ENCODE measurements at regions not wholly inside any gene's neighbourhood (a gene's known extent, or its start where the extent isn't known, plus 50 kb on each side); places are given as distances from the start of the nearest gene placed in this dataset.

DNA sequence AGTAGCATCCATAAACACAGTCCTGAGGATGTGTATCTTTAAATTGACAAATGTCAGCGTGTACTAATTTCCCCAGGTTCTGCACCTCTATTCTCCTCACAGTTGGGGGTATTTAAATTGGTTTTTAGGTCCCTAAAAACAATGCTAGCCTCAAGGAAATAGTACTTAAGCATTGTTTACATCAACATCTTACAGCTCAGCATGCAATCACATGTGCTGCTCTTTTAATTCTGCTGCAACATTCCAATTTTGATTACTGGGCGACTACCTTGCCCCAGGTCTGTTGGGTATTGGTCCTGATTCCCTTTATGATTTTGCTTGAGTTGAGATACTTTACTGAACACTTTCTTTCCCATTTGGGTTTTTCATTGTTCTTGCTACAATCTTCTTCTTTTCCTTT lies 616.6 kb downstream of the CCER1 start:
- Histone ChIP-seq H3K36me3 (ENCODE audit: control insufficient read depth, insufficient read depth, low read length) (no peaks in the 10 kb centered on the region), H4K20me1 (ENCODE audit: control insufficient read depth, extremely low read depth, insufficient read depth, low read length) (no peaks in the 10 kb centered on the region), H3K27ac (ENCODE audit: insufficient read depth, low read length) (no peak overlapping the region), H3K9me3 (ENCODE audit: control insufficient read depth, insufficient read depth, low read depth, low read length) (no peaks in the 10 kb centered on the region), H3K4me1 (ENCODE audit: control insufficient read depth, extremely low read depth, insufficient read depth, low read length) (no peaks in the 10 kb centered on the region), H2AFZ (ENCODE audit: low read length) (no peak overlapping the region), H3K27me3 (ENCODE audit: control insufficient read depth, insufficient read depth, low read length) (no peaks in the 10 kb centered on the region), H3K9ac (ENCODE audit: insufficient read depth, low read length) (no peak overlapping the region), H3K4me2 (ENCODE audit: extremely low read depth, insufficient read depth, low read length) (no peak overlapping the region), H3K4me3 (replicated peaks in 1 of 4; ENCODE audit: control extremely low read depth in 1 of 4, insufficient read depth in 1 of 4, low read depth in 3 of 4, low read length in 4 of 4) (no peak overlapping the region), H3K79me2 (ENCODE audit: control insufficient read depth, insufficient read depth, low read length) (no peaks in the 10 kb centered on the region)
- no peak for DNase-seq (ENCODE audit: low read depth in 2 of 2)
- TF ChIP-seq, protein P1, sequence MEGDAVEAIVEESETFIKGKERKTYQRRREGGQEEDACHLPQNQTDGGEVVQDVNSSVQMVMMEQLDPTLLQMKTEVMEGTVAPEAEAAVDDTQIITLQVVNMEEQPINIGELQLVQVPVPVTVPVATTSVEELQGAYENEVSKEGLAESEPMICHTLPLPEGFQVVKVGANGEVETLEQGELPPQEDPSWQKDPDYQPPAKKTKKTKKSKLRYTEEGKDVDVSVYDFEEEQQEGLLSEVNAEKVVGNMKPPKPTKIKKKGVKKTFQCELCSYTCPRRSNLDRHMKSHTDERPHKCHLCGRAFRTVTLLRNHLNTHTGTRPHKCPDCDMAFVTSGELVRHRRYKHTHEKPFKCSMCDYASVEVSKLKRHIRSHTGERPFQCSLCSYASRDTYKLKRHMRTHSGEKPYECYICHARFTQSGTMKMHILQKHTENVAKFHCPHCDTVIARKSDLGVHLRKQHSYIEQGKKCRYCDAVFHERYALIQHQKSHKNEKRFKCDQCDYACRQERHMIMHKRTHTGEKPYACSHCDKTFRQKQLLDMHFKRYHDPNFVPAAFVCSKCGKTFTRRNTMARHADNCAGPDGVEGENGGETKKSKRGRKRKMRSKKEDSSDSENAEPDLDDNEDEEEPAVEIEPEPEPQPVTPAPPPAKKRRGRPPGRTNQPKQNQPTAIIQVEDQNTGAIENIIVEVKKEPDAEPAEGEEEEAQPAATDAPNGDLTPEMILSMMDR (conservative IDR thresholded peaks at IDR 0.05 in 1 of 2, IDR thresholded peaks at IDR 0.05 in 1 of 2; ENCODE audit: low read depth in 1 of 2, low read length in 2 of 2), result no peak
- TF ChIP-seq EZH2 (IDR thresholded peaks at IDR 0.05; ENCODE audit: low read length, missing control alignments), result no peak

DNA sequence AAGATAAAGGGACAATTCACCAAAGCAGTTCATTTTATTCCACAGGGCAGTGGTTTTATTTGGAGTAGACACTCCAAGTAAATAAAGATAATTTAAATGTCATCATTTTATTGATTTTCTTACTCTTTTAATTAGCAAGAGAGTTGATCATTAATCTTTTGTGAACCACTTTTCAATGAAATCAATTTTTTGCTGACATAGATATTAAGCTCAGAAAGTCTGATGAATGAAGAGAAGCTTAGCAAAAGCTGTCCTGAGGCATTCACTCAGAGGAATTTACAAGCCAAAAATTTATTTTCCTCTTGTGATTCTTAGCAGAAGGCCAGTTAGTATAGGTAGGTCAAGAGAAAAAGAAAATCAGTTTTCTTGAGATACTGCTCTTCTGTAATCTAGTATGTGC lies 618.0 kb downstream of the CCER1 start:
- H3K27me3 ChIP-seq (ENCODE audit: control insufficient read depth, insufficient read depth, low read length), result no peaks in the 10 kb centered on the region
- H3K4me1 ChIP-seq (ENCODE audit: control insufficient read depth, extremely low read depth, insufficient read depth, low read length), result no peaks in the 10 kb centered on the region
- no peak for DNase-seq (ENCODE audit: low read depth in 2 of 2)
- no peak overlapping the region for H3K27ac ChIP-seq (ENCODE audit: insufficient read depth, low read length)
- H3K9ac ChIP-seq (ENCODE audit: insufficient read depth, low read length), result no peak overlapping the region
- H4K20me1 ChIP-seq (ENCODE audit: control insufficient read depth, extremely low read depth, insufficient read depth, low read length), result no peaks in the 10 kb centered on the region
- no peaks in the 10 kb centered on the region for H3K36me3 ChIP-seq (ENCODE audit: control insufficient read depth, insufficient read depth, low read length)
- no peaks in the 10 kb centered on the region for H3K79me2 ChIP-seq (ENCODE audit: control insufficient read depth, insufficient read depth, low read length)
- H3K4me3 ChIP-seq (replicated peaks in 1 of 4; ENCODE audit: control extremely low read depth in 1 of 4, insufficient read depth in 1 of 4, low read depth in 3 of 4, low read length in 4 of 4), result no peak overlapping the region
- TF ChIP-seq, protein P1 (conservative IDR thresholded peaks at IDR 0.05 in 1 of 2, IDR thresholded peaks at IDR 0.05 in 1 of 2; ENCODE audit: low read depth in 1 of 2, low read length in 2 of 2), result no peak
- no peak for TF ChIP-seq EZH2 (IDR thresholded peaks at IDR 0.05; ENCODE audit: low read length, missing control alignments)
- H2AFZ ChIP-seq (ENCODE audit: low read length), result no peak overlapping the region
- H3K9me3 ChIP-seq (ENCODE audit: control insufficient read depth, insufficient read depth, low read depth, low read length), result no peaks in the 10 kb centered on the region
- H3K4me2 ChIP-seq (ENCODE audit: extremely low read depth, insufficient read depth, low read length), result no peak overlapping the region

DNA sequence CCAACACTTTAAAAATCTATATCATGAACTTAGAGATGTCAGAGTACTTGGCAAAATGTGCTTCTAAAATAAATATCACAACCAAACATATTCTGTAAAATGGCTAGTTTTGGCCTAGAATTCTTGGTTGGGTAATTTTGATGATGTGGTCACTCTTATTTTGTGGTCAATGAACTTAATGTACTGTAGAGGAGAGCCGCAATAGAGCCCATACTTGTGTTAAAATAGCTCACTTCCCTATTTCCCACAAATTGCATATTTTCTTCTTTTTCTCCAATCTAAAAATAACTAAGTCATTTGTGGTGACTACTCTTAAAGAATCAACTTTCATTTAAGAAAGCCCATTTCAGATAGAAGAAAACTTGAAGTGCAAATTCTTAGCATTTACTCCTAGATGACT lies 619.4 kb downstream of the CCER1 start:
- H2AFZ ChIP-seq (ENCODE audit: low read length), result no peak overlapping the region
- H3K4me1 ChIP-seq (ENCODE audit: control insufficient read depth, extremely low read depth, insufficient read depth, low read length), result no peaks in the 10 kb centered on the region
- TF ChIP-seq, protein P1 (conservative IDR thresholded peaks at IDR 0.05 in 1 of 2, IDR thresholded peaks at IDR 0.05 in 1 of 2; ENCODE audit: low read depth in 1 of 2, low read length in 2 of 2), result no peak
- no peak for TF ChIP-seq EZH2 (IDR thresholded peaks at IDR 0.05; ENCODE audit: low read length, missing control alignments)
- H3K27me3 ChIP-seq (ENCODE audit: control insufficient read depth, insufficient read depth, low read length), result no peaks in the 10 kb centered on the region
- no peak overlapping the region for H3K4me2 ChIP-seq (ENCODE audit: extremely low read depth, insufficient read depth, low read length)
- no peaks in the 10 kb centered on the region for H3K9me3 ChIP-seq (ENCODE audit: control insufficient read depth, insufficient read depth, low read depth, low read length)
- DNase-seq (ENCODE audit: low read depth in 2 of 2), result peak in 1 of 2 donors; percentile 47
- no peak overlapping the region for H3K9ac ChIP-seq (ENCODE audit: insufficient read depth, low read length)
- H3K36me3 ChIP-seq (ENCODE audit: control insufficient read depth, insufficient read depth, low read length), result no peaks in the 10 kb centered on the region
- no peaks in the 10 kb centered on the region for H4K20me1 ChIP-seq (ENCODE audit: control insufficient read depth, extremely low read depth, insufficient read depth, low read length)
- no peaks in the 10 kb centered on the region for H3K79me2 ChIP-seq (ENCODE audit: control insufficient read depth, insufficient read depth, low read length)
- no peak overlapping the region for H3K27ac ChIP-seq (ENCODE audit: insufficient read depth, low read length)
- H3K4me3 ChIP-seq (replicated peaks in 1 of 4; ENCODE audit: control extremely low read depth in 1 of 4, insufficient read depth in 1 of 4, low read depth in 3 of 4, low read length in 4 of 4), result no peak overlapping the region
